ENCODE measurements at regions not wholly inside any gene's neighbourhood (a gene's known extent, or its start where the extent isn't known, plus 50 kb on each side); places are given as distances from the start of the nearest gene placed in this dataset.
A peak's percentile ranks its signal among the peaks of the same experiment; 100 is the strongest.

DNA sequence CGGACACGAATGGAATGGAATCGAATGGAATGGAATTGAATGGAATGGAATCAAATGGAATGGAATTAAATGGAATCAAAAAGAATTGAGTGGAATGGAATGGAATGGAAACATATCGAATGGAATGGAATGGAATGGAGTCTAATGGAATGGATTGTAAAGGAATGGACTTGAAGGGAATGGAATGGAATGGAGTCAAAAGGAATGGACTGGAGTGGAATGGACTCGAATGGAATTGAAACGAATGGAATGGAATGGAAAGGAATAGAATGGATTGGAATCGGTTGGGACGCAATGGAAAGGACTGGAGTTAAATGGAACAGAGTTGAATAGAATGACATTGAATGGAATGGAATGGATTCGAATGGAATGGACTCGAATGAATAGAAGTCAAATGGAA lies 486.9 kb upstream of the WSB1 start:
- WGBS (ENCODE audit: low lambda C conversion rate, missing lambda C conversion rate), result 78% methylated on average over 10 of the region's 10 CpGs
- peaks cover 8% of the 10 kb centered on the region for H3K9me3 ChIP-seq (ENCODE audit: low read depth)
- TF ChIP-seq CTCF (IDR thresholded peaks at IDR 0.05; ENCODE audit: poor library complexity) (no peak), EZH2 (IDR thresholded peaks at IDR 0.05; ENCODE audit: borderline replicate concordance) (no peak), EZH2phosphoT487 (IDR thresholded peaks at IDR 0.05; ENCODE audit: low read depth, severe bottlenecking, unreplicated experiment) (no peak)

DNA sequence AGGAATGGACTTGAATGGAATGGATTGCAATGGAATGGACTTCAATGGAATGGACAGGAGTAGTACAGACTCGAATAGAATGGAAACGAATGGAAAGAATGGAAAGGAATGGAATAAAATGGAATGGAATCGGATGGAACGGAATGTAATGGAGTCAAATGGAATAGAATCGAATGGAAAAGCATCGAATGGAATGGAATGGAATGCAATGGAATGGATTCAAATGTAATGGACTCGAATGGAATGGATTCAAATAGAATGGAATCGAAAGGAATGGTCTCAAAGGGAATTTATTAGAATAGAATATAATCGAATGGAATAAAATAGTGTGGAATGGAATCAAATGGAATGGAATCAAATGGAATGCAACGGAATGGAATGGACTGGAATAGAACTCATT lies 484.9 kb upstream of the WSB1 start:
- no peaks in the 10 kb centered on the region for H3K79me2 ChIP-seq
- WGBS (ENCODE audit: low lambda C conversion rate, missing lambda C conversion rate), result 71% methylated on average over 10 of the region's 10 CpGs
- H3K4me1 ChIP-seq (ENCODE audit: insufficient read depth), result no peaks in the 10 kb centered on the region
- H2AFZ ChIP-seq, result no peak overlapping the region
- no peaks in the 10 kb centered on the region for H3K36me3 ChIP-seq (replicated peaks; ENCODE audit: insufficient read depth, low read depth)
- no peak overlapping the region for H3K4me3 ChIP-seq
- no peaks in the 10 kb centered on the region for H3K27me3 ChIP-seq
- H3K9me3 ChIP-seq (ENCODE audit: low read depth), result peaks cover 7% of the 10 kb centered on the region
- no peak for TF ChIP-seq CTCF (IDR thresholded peaks at IDR 0.05; ENCODE audit: poor library complexity)
- no peak for TF ChIP-seq EZH2 (IDR thresholded peaks at IDR 0.05; ENCODE audit: borderline replicate concordance)
- no peak for TF ChIP-seq EZH2phosphoT487 (IDR thresholded peaks at IDR 0.05; ENCODE audit: low read depth, severe bottlenecking, unreplicated experiment)
- H3K4me2 ChIP-seq, result no peak overlapping the region
- no peak for DNase-seq (ENCODE audit: low spot score)
- no peak overlapping the region for H3K27ac ChIP-seq
- no peaks in the 10 kb centered on the region for H4K20me1 ChIP-seq (ENCODE audit: insufficient read depth, poor library complexity, severe bottlenecking)
- H3K9me2 ChIP-seq (replicated peaks; ENCODE audit: insufficient read depth), result no peaks in the 10 kb centered on the region

More for the DNA sequence above, 486.9 kb upstream of the WSB1 start:
- H2AFZ ChIP-seq, result no peak overlapping the region
- H3K4me1 ChIP-seq (ENCODE audit: insufficient read depth), result no peaks in the 10 kb centered on the region
- H3K9me2 ChIP-seq (replicated peaks; ENCODE audit: insufficient read depth), result no peaks in the 10 kb centered on the region
- H3K27ac ChIP-seq, result no peak overlapping the region
- no peaks in the 10 kb centered on the region for H3K79me2 ChIP-seq
- no peaks in the 10 kb centered on the region for H4K20me1 ChIP-seq (ENCODE audit: insufficient read depth, poor library complexity, severe bottlenecking)
- H3K4me3 ChIP-seq, result no peak overlapping the region
- no peak overlapping the region for H3K4me2 ChIP-seq
- no peaks in the 10 kb centered on the region for H3K36me3 ChIP-seq (replicated peaks; ENCODE audit: insufficient read depth, low read depth)
- no peaks in the 10 kb centered on the region for H3K27me3 ChIP-seq
- DNase-seq (ENCODE audit: low spot score), result no peak

DNA sequence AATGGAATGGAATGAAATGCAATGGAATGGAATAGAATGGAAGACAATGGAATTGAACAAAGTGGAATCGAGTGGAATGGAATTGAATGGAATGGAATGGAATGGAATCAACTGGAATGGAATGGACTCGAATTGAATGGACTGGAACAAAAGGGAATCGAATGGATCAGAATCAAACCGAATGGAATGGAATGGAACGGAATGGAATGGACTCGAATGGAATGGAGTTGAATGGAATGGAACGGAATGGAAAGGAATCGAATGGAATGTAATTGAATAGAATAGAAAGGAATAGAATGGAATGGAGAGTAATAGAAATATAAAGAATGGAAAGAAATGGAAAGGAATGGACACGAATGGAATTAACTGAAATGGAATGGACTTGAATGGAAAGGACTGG lies 475.2 kb upstream of the WSB1 start:
- no peak overlapping the region for H3K27ac ChIP-seq
- H3K9me2 ChIP-seq (replicated peaks; ENCODE audit: insufficient read depth), result no peaks in the 10 kb centered on the region
- H3K4me3 ChIP-seq, result no peak overlapping the region
- no peaks in the 10 kb centered on the region for H3K36me3 ChIP-seq (replicated peaks; ENCODE audit: insufficient read depth, low read depth)
- no peak overlapping the region for H3K4me2 ChIP-seq
- H3K79me2 ChIP-seq, result no peaks in the 10 kb centered on the region
- no peak overlapping the region for H2AFZ ChIP-seq
- H3K4me1 ChIP-seq (ENCODE audit: insufficient read depth), result no peaks in the 10 kb centered on the region
- WGBS (ENCODE audit: low lambda C conversion rate, missing lambda C conversion rate), result 80% methylated on average over 9 of the region's 9 CpGs
- H4K20me1 ChIP-seq (ENCODE audit: insufficient read depth, poor library complexity, severe bottlenecking), result no peaks in the 10 kb centered on the region
- TF ChIP-seq CTCF (IDR thresholded peaks at IDR 0.05; ENCODE audit: poor library complexity), result no peak
- no peak for TF ChIP-seq EZH2phosphoT487 (IDR thresholded peaks at IDR 0.05; ENCODE audit: low read depth, severe bottlenecking, unreplicated experiment)
- no peak for TF ChIP-seq EZH2 (IDR thresholded peaks at IDR 0.05; ENCODE audit: borderline replicate concordance)
- no peaks in the 10 kb centered on the region for H3K9me3 ChIP-seq (ENCODE audit: low read depth)
- H3K27me3 ChIP-seq, result no peaks in the 10 kb centered on the region
- peak; percentile 5 for DNase-seq (ENCODE audit: low spot score)

Data from hepatocyte (in vitro differentiated cells).